Fibroblast of lung (primary cell): ENCODE measurements at regions not wholly inside any gene's neighbourhood (a gene's known extent, or its start where the extent isn't known, plus 50 kb on each side); places are given as distances from the start of the nearest gene placed in this dataset.

ENCODE experiments used
- EZH2 ChIP-seq: IDR thresholded peaks from 2 replicates; pipeline ENCODE4 v1.5.1; 2012; ENCODE audit warnings: low read length, control low read depth, mild to moderate bottlenecking; ENCODE audit errors: missing control alignments
- TF ChIP-seq, protein P1 (sequence below), 2 donors: IDR thresholded peaks in 1 of 2; conservative IDR thresholded peaks in 1 of 2; 1 replicate in 1 of 2; 2 replicates in 1 of 2; pipeline ENCODE4 v1.5.1; 2011 to 2012; ENCODE audit warnings: low read length in 2 of 2, control low read depth in 1 of 2, inconsistent platforms in 1 of 2, low read depth in 1 of 2, mild to moderate bottlenecking in 1 of 2

GRCh38 chr14:83470466-83470865, 1936.8 kb upstream of the SEL1L start:
- TF ChIP-seq EZH2 = no peak
- TF ChIP-seq, protein P1, sequence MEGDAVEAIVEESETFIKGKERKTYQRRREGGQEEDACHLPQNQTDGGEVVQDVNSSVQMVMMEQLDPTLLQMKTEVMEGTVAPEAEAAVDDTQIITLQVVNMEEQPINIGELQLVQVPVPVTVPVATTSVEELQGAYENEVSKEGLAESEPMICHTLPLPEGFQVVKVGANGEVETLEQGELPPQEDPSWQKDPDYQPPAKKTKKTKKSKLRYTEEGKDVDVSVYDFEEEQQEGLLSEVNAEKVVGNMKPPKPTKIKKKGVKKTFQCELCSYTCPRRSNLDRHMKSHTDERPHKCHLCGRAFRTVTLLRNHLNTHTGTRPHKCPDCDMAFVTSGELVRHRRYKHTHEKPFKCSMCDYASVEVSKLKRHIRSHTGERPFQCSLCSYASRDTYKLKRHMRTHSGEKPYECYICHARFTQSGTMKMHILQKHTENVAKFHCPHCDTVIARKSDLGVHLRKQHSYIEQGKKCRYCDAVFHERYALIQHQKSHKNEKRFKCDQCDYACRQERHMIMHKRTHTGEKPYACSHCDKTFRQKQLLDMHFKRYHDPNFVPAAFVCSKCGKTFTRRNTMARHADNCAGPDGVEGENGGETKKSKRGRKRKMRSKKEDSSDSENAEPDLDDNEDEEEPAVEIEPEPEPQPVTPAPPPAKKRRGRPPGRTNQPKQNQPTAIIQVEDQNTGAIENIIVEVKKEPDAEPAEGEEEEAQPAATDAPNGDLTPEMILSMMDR (conservative IDR thresholded peaks at IDR 0.05 in 1 of 2, IDR thresholded peaks at IDR 0.05 in 1 of 2; ENCODE audit: low read depth in 1 of 2, low read length in 2 of 2) = no peak
